Stimulated activated CD4-positive, alpha-beta T cell treated with anti-CD3 and anti-CD28 coated beads, Interleukin-15, amount 100 ng/mL, for 24 hours (primary cell): ENCODE measurements at regions not wholly inside any gene's neighbourhood (a gene's known extent, or its start where the extent isn't known, plus 50 kb on each side); places are given as distances from the start of the nearest gene placed in this dataset.

Experiments used
- DNase-seq: peaks from one replicate; pipeline ENCODE4 v3.0.0-alpha.2; 2020

DNA sequence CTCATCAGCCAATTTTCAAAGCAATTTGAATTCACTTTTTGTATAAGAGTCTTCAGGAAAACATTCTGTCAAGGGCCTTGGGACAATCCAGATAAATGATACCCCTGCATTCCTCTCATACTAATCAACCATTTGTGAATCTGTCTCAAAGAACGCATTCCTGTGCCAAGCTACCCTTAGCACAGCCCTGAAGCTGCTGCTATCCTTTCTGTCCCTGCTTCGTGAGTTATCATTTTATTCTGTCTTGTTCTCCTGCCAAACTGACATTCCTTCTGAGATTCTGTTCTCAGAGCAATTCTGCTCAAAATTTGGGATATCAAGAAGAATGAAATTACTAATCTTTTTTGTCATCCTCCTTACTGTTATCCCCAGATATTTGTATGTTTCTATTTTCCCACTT is 213.9 kb upstream of the STXBP5 start:
- no peak for DNase-seq

DNA sequence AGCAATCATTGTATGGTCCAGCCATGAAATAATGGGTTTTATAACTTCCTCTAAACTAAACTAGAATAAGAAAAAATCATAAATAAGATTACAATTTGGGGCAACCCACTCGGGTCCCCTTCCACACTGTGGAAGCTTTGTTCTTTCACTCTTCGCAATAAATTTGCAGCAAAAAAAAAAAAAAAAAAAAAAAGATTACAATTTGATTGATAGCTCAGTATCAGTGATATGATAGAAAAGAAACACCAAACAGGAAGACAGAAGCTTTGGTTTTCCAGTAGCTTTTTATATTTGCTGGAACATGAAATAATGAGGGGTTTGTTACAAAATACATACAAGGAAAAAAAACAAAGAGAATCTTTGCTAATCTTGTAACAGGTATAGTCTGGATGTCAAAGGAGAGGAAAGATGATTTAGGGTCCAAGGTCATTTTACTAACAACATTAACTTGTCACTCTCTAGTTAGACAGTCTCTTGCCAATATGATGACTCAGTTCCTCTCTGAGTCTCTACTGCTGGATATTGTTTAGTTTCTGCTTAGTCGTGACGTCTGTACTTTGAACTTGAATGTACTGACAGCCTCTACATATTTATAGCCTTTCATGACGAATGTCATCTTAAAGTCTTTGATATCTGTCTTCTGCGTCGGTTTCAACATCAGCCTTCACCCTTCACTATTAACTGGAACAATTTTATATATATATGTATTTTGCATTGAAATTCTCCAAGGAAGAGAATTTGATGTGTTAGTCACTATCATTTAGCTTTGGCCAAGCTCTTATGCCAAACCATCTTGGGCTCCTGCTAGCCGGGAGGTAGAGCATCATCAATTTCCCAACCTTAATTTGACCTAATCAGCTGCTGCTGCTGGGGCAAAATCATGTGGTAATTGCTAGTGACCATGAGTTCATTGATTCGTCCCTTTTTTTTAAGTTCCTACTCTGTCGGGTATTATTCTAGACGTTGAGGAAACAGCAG is 213.1 kb upstream of the STXBP5 start:
- no peak for DNase-seq

DNA sequence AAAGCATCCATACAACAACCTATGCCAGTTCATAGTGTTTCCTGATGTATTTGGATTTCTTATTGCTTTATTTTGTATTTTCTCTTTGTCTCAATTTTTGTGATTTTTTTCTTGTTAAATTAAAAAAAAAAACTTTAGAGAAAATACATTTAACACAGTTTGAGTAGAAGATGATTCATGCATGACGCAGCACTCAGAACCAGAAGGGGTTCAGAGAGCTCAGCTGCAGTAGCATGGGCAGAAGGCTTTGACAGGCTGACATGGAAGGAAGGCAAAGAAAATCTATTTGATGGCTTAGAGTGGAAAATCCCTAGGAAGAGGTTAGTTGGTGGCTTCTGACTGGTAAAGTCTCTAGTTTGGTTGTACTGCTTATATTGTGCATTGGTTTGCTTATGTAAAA is 207.2 kb upstream of the STXBP5 start:
- DNase-seq, result no peak

DNA sequence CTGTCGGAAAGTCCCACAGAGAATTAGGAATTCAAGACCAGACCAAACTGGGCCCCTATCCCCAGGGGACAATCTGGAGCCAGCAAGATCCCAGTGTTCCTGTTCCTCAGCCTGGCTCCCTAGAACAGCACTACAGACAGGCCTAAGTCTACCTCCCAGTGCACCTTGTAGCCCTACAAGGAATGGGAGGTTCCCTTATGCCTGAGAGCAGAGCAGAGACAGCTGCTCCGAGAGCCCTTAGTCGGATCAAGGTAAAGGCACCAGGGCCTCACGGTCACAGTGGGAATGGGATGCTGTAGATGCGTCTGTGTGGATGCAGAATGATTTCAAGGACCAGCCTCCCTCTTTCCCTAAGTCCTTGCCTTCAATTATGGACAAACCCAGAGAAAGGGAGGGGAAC is 204.5 kb upstream of the STXBP5 start:
- no peak for DNase-seq

DNA sequence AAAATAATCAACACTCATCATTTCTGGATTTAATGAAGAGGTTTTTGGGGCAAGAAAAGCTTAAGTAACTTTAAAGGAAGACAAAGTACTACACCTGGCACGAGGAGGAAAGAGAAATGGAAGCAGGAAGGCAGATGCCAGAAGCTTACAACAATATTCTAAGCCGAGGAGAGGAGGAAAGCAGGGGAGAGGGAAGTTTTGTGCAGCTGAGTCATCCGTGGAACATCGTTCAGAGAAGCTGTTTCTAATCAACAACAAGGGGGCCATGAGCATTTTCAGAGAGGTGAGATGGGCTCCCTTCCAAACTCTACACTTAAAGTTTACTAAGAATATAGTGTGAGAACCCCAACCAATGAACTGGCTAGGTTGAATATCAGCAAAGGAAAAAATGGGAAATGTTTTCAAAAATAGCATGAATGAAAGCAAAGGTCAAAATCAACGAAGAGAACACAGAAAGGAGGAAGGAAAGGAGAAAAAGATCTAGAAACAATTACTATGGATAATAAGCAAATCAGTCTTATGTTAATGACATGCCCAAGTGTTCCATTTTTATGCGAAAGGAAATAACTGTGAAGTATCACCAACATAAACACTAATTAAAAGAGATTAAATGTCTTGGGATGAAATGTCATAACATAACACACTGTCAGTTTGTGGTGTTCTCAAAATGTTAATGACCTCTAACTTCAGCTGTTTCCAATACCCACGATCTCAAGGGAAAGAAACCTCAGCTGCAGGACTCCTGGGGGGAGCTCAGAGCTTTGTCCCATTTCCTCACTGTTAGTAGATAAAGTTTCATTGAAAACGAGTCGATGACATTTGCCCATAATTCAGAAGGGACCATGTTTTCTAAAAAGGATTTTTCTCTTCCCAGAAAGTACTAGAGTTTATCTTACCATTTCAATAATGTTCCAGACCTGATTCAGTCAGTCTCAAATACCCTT is 203.4 kb upstream of the STXBP5 start:
- no peak for DNase-seq

DNA sequence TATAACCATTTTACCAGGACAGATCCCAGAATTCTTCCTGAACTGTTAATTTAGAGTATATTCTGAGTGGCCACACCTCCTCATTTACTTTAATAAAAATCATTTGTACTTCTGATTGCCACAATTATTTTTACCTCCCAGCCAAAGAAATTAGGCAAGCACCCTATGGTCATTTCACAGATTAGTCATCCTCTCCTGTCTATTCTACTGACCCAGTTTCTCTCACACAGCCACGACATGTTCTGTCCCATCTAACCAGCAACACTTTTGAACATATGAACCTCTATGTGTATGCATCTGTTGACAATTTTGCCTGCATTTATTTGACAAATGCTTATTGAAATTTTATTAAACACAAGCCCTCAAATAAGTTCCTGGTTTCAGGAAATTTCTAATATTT is 202.6 kb upstream of the STXBP5 start:
- no peak for DNase-seq

DNA sequence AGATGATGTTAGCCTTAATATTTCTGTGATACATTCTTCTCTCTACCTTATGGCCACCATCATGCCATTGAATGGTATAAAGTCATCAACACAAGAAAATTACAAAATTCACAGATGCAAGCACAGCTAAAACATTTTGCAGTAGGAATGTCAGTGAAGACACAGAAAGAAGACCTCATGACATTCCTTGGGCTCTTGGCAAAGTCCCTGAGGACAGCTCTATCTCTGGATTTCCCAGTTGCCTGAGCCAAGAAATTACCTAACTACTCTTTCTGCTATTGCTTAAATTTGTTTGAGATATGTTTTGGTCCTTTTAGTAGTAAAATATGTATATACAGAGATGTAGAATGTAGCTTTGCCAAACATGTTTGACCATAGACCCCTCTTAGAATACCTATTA is 201.0 kb upstream of the STXBP5 start:
- DNase-seq, result no peak

DNA sequence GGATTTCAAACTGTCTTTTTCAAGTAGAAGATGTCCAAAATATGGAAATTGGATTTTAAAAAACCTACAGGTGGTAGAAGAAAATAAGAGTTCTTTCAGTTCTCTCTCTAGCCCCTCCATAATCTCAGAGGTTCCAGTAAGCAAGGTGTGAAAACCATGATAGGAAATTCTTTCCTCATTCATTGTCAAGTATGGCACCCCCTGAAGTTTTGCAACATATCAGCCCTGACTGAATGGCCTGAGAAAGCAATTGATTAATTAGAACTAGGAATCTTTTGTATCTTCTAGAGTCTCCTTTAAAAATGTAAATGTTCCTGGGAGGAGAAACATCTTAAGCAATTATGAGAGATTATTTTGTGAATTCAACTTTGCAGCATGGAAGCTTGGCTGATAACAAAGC is 198.7 kb upstream of the STXBP5 start:
- peak; percentile 14 for DNase-seq

DNA sequence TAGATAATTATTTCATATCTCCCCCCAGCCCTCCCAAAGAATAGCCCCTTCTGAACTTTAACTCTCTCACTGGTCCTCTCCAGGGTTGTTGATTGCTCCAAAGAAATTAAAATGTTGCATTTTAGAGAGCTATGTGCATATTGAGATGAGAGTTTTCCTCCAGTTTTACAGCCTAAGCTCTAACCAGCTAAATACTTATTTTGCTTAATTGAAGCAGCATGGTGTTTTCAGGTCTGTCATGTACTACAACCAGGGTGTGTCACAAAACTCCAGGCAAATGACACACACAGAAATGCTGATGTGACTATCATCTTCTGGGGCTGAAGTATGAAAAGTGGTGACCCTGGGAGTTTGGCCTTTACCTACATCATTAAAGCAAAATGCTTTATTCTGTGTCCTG is 196.8 kb upstream of the STXBP5 start:
- no peak for DNase-seq

DNA sequence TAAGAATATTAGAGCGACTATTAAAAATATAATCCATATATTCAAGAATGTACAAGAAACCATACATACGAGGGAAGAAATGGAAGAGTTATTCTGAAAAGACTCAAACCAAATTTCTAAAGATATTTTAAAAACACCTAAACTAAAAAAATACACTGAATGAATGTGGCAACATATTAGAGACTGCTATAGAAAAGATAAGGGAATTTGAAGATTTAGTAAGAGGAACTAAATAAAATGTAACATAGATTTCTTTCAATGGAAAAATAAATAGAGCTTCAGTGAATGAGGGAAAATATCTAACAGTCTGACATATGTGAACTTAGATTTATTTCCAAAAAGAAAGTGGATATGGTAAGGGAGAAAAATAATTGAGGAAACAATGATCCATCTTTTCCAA is 194.9 kb upstream of the STXBP5 start:
- no peak for DNase-seq

DNA sequence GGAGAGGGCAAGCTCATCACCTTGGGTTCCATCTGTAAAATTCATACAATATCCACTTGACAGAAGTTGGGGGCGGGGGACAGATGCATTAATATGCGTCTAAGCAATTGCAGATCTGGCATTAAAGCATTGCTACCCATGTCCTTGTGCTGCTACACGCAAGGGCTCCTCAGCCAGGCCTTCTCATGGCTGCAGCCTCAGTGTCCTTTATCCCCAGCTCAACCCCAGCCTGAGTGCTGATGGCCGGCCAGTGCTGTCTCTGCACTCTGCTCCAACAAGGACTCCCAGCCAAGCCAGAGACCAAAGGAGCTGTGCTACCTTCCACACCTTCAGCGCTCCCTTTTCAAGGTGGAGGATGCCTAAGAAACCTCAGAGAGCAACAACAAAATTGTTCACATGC is 188.5 kb upstream of the STXBP5 start:
- DNase-seq, result no peak

DNA sequence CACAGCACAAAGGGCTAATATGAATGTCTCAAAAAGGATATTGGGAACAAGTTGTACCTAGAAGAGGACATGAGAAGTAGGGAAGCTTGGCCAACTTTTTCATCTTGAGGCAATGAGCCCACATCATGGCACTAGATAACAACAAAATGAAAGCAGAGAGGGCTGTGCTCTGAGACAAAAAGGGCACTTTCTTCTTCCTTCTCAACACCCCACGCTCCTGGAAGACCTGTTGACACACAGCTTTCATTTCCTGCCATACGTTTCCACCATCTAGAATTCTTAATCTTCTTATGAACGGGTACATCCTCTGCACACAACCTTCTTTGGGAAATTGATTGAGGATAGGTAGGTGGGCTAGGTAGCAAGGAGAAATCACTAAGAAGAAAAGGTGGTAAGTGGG is 187.8 kb upstream of the STXBP5 start:
- no peak for DNase-seq

DNA sequence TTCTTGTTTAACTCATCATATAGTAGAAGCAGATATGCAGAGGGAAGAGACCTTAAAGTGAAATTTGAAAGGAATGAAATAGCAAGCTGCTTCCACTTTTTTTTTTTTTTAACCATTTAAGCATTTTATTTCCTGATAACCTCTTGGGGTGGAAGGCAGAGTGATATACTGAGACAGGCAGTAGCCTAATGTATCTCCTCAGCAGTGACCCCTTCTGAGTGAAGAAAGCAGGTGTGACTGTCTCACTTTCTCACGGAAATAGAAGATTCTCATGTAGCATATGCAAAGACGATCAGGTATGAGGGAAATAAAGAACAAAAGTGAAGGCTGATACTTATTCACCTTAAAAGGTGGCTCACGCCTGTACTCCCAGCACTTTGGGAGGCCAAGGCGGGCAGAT is 187.1 kb upstream of the STXBP5 start:
- no peak for DNase-seq

DNA sequence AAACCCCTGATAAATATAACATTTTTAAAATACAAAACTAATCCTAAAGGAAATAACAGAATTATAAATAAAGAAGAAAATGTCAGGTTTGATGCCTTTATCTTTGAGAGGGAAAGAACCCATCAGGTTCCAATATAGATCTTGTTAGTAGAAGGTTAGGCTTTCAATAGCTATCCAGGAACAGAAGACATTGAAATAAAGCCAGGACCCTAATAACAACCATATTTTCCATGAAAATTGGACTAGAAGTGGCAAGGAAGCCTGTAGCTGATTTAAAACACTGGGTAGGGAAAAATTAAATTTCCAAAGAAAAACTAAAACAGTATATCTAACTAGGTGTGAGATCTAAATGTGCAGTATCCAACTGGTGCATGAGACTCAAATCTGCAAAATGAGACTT is 185.2 kb upstream of the STXBP5 start:
- DNase-seq, result no peak

DNA sequence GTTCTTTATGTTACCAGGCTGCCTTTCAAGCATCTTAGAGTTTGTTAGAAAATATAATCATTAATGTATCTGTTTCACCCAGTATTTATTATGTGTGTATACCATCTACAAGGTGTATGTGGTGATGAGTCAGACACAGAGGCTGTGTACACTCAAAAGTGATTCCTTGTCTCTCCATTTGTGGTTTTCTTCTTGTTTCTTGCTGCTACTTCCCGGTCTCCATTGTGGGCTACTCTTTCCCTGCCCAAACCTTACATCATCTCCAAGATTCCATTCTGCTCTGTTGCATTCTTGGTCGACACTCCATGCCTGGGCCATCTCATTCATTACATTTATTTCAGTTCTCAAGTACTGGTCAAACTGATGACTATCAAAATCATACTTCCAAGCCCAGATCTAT is 182.2 kb upstream of the STXBP5 start:
- DNase-seq, result no peak

DNA sequence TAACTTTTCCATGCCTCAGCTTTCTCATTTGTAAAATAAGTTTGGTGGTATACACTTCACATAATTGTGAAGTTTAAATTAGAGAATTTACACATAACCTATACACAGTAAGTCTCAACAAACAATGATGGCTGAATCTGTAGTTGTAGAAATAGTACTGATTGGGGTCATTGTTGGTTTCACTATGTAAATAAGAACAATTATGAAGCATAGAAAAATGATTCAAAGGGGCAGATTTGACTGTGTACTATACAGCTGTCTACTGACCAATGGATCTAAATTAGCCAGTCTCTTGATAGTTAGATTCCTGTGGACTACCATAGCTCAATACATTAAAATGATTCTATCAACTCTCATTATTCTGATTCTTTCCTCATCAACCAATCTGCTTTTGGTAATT is 181.1 kb upstream of the STXBP5 start:
- no peak for DNase-seq

DNA sequence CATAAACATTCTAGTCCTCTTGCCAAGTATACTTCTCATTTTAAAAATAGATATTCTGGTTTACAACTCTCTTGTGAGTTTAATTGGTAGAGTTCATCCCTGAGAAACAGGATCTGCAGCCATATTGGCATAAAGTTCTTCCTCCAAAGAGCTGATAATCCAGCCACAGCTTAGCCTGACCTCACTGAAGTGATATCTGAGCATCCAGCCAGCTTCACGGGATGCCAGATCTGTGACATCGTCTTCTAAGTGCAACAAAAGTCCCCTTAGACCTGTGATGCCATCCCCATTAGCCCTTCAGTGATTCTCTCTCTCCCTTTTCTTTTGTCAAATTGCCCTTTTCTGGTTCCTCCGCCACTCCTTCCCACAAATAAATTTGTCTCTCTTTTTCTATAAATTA is 180.6 kb upstream of the STXBP5 start:
- DNase-seq, result no peak

DNA sequence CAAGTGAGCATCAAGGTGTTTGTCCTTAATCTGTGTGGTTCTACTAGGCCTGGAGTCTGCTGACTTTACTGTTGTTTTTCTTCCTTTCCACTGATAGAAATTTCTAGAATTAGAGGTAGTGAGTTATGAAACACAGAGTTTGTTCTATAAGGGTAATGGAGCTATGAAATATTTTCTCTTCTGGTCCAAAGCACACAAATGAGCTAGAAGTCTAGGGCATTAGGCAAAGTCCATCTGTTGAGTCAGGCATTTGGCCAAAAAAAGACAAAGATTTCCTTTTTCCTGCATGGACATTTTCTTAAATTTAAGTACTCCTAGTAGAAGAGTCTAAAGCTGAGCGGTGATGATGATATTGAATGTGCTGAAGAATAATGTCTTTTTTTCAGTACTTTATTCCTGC is 174.3 kb upstream of the STXBP5 start:
- DNase-seq, result no peak

DNA sequence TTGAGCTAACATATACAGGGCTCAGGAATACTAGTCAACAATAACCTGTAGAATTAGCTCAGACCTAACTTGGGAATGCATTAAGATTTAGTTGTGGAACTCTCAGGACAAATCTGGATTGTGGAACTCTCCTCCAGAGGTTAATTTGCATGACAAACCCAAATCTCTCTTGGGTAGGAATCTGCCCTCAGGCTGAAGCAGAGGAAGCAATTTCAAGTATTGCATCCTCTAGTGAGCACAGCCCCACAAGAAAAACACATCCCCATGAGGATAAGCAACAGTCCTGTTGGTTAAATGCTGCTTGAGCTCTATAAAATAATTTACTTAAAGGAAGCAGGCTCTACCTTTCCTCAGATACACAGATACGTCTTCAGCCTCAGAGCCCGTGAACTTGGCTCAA is 170.9 kb upstream of the STXBP5 start:
- DNase-seq, result no peak

DNA sequence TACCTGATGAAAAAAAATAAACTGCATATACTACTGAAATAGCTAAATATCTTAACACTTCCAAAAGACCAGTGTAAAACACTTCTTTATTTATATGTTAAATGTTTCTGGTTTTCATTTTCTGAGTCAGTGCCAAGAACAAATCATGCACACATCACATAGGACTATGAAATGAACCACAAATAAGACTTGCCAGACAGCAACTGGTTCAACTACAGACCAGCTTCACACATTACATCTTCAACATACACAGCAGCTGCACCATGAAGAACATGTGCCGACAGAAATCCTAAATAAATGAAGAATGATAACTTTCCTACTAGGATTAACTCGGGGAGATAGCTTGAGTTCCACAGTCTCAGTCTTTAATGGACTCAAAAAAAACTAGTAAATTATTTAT is 168.3 kb upstream of the STXBP5 start:
- no peak for DNase-seq

DNA sequence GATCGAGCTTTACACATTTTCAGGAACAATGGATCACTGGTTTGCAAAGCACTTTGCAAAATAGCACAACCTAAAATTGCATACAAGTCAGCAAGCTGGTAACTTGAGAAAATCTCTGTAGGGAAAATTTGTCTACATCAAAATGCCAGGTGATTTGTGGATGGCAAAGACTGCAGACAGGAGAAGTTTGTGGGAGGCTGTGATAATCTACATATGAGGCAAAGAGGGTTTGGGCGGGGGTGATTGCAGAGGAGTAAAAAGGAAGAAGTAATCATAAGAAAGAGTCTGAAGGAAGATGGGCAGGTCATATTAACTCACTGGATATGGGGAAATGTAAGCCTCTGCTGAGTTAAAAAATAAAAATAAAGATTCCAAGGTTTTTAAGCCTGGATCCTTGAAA is 166.3 kb upstream of the STXBP5 start:
- no peak for DNase-seq

DNA sequence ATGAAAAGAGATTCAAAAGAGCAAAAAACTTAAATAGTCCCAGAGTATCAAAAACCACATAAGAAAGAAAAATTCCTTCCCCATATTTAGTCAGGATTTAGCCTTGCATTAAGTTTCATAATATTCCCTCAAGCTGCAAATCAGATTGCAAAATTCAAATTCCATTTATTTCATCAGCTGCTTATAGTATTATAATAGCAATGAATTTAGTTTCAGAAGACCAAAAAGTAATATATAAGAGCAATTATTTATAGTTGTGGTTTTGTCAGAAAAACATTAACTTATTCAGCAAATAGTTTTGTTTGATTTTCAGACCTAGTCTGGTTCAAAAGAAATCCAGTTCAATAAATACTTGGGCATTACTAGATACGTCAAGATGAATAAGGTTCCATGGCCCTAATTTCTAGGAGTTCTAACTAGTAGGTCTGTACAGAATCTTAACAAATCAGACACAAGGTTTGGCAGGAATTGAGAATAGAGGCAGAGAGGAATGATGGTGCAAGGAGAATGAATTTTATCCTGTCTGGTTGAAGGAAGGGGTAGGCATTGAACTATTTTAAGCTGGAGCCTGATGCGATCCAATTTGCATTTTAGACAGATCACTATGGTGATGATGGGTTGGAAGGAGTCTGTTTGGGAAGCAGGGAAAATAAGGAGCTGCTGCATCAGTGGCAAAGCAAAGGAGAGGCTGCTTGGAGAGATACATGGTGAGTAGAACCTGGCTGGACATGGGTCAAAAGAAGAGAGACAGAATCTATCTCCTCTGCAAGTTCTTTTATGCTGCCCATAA is 163.9 kb upstream of the STXBP5 start:
- no peak for DNase-seq

DNA sequence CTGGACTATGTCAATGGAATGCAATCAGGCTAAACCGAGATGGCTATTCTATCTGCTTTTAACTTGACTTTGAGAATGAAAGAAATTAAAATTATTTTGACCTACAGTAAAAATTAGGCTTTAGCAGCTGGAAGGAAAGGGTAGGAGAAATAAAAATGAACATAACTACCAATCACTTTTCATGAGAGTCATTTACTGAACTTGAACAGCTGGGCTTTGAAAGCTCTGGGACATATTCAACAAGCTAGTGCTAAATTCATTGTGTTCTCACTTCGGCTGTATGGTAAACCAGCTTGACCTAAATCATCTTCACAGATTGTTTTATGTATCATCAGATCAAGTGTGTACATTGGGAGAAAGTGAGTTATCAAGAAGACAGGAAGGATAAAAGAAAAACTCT is 161.5 kb upstream of the STXBP5 start:
- DNase-seq, result no peak
